OCI-LY7 (cell line): ENCODE measurements at regions not wholly inside any gene's neighbourhood (a gene's known extent, or its start where the extent isn't known, plus 50 kb on each side); places are given as distances from the start of the nearest gene placed in this dataset.

Source experiments
- BruUV-seq: library from RNA; stranded (reverse); fragments of 400-500 nt; replicated peaks from 2 replicates; lab custom pipeline; 2021; lab: Mats Ljungman, UMichigan
- CTCF ChIA-PET: fragments of 300-600 bp; sonication (Branson Sonifier 250); formaldehyde crosslinking; loops from one replicate; lab custom pipeline; 2022; ENCODE audit warnings: antibody characterized with exemption; ENCODE audit not compliant: unreplicated experiment; lab: Charles Lee
- POLR2A ChIA-PET: fragments of 300-600 bp; sonication (Branson Sonifier 250); formaldehyde crosslinking; loops from one replicate; lab custom pipeline; 2022; ENCODE audit warnings: antibody characterized with exemption; lab: Charles Lee
- DNase-seq: peaks from one replicate; pipeline ENCODE4 v3.0.0-alpha.2; 2015; ENCODE audit warnings: low spot score
- H2AFZ ChIP-seq: fragments of 200-600 bp; sonication (generic), shearing (Covaris generic); 2 replicates; pipeline ENCODE4 v1.6.1; 2014; ENCODE audit warnings: mild to moderate bottlenecking, antibody characterized with exemption, low read length, moderate library complexity
- H3K27ac ChIP-seq: fragments of 200-600 bp; sonication (generic); 2 replicates; pipeline ENCODE4 v1.5.1; 2014; ENCODE audit warnings: mixed run types, low read depth, mild to moderate bottlenecking, moderate library complexity, low read length, inconsistent platforms; ENCODE audit not compliant: poor library complexity, severe bottlenecking
- H3K36me3 ChIP-seq: fragments of 200-600 bp; sonication (generic); 2 replicates; pipeline ENCODE4 v1.6.1; 2014; ENCODE audit warnings: mild to moderate bottlenecking, antibody characterized with exemption, low read length, moderate library complexity, mixed read lengths; ENCODE audit not compliant: insufficient read depth
- H3K4me1 ChIP-seq: fragments of 200-600 bp; sonication (generic); 2 replicates; pipeline ENCODE4 v1.5.1; 2014; ENCODE audit warnings: mild to moderate bottlenecking, low read length; ENCODE audit not compliant: insufficient read depth, poor library complexity, severe bottlenecking
- H3K4me2 ChIP-seq: fragments of 200-600 bp; sonication (generic); 2 replicates; pipeline ENCODE4 v1.6.1; 2014; ENCODE audit warnings: mild to moderate bottlenecking, low read length
- H3K4me3 ChIP-seq: fragments of 200-600 bp; sonication (generic); 2 replicates; pipeline ENCODE4 v1.5.1; 2014; ENCODE audit warnings: mild to moderate bottlenecking, low read depth, low read length; ENCODE audit not compliant: poor library complexity, severe bottlenecking
- H3K79me2 ChIP-seq: fragments of 200-600 bp; sonication (generic); 2 replicates; pipeline ENCODE4 v1.6.1; 2016; ENCODE audit warnings: low read depth, mild to moderate bottlenecking, low read length, moderate library complexity, mixed read lengths; ENCODE audit not compliant: insufficient read depth
- H3K9me2 ChIP-seq: fragments of 200-600 bp; sonication (generic); 2 replicates; pipeline ENCODE4 v1.6.1; 2016; ENCODE audit warnings: mild to moderate bottlenecking, low read length, mixed read lengths; ENCODE audit not compliant: insufficient read depth
- H3K9me3 ChIP-seq: fragments of 200-600 bp; sonication (generic); 2 replicates; pipeline ENCODE4 v1.6.1; 2014; ENCODE audit warnings: mild to moderate bottlenecking, mixed run types, low read length, mixed read lengths
- H4K20me1 ChIP-seq: fragments of 200-600 bp; sonication (generic); 2 replicates; pipeline ENCODE4 v1.6.1; 2014; ENCODE audit warnings: mild to moderate bottlenecking, antibody characterized with exemption, low read length, moderate library complexity, mixed read lengths; ENCODE audit not compliant: insufficient read depth
- CTCF ChIP-seq: fragments of 200-600 bp; sonication (generic); conservative IDR thresholded peaks from 2 replicates; pipeline ENCODE4 v1.5.1; 2014; ENCODE audit warnings: mild to moderate bottlenecking, antibody characterized with exemption, low read length, moderate library complexity, mixed read lengths
- EZH2phosphoT487 ChIP-seq: fragments of 200-600 bp; sonication (generic); IDR thresholded peaks from 2 replicates; pipeline ENCODE4 v1.6.1; 2018; ENCODE audit warnings: low read depth, borderline replicate concordance, mild to moderate bottlenecking, mixed run types, antibody characterized with exemption, low read length, moderate library complexity, mixed read lengths
- intact Hi-C: fragments of 100-400 bp; cut with micrococcal nuclease; formaldehyde crosslinking; loops from one replicate; pipeline ENCODE4 v1.10.0; 2022; ENCODE audit not compliant: unreplicated experiment

GRCh38 chr5:58099257-58099656, 360.6 kb downstream of the PLK2 start:
- ChIA-PET POLR2A (no interaction called here), CTCF (no interaction called here)
- TF ChIP-seq CTCF (no peak), EZH2phosphoT487 (no peak)
- no peaks in the 10 kb centered on the region for H3K36me3 ChIP-seq
- H3K79me2 ChIP-seq: no peaks in the 10 kb centered on the region
- no TSS peak for BruUV-seq
- H3K4me2 ChIP-seq: no peak overlapping the region
- no peak overlapping the region for H3K4me3 ChIP-seq
- DNase-seq: no peak
- H3K9me2 ChIP-seq: no peaks in the 10 kb centered on the region
- no peak overlapping the region for H2AFZ ChIP-seq
- H3K27ac ChIP-seq: no peak overlapping the region
- H3K9me3 ChIP-seq: no peaks in the 10 kb centered on the region
- H4K20me1 ChIP-seq: no peaks in the 10 kb centered on the region
- H3K4me1 ChIP-seq: no peaks in the 10 kb centered on the region
- intact Hi-C loops: no loop called here

- no peak overlapping the region for H3K4me2 ChIP-seq
- H3K79me2 ChIP-seq: no peaks in the 10 kb centered on the region
- no peaks in the 10 kb centered on the region for H3K36me3 ChIP-seq
- no peaks in the 10 kb centered on the region for H3K4me1 ChIP-seq
- H3K9me3 ChIP-seq: no peaks in the 10 kb centered on the region
- DNase-seq: no peak
- H3K9me2 ChIP-seq: no peaks in the 10 kb centered on the region
- no peak overlapping the region for H2AFZ ChIP-seq
- H3K27ac ChIP-seq: no peak overlapping the region
- no peak for TF ChIP-seq EZH2phosphoT487
- TF ChIP-seq CTCF: no peak
- intact Hi-C loops: no loop called here
- POLR2A ChIA-PET: no interaction called here
- no peak overlapping the region for H3K4me3 ChIP-seq
- no TSS peak for BruUV-seq
- no peaks in the 10 kb centered on the region for H4K20me1 ChIP-seq
- CTCF ChIA-PET: no interaction called here
These were observed 365.9 kb downstream of the PLK2 start for GRCh38 chr5:58094031-58094430.

- Histone ChIP-seq H3K4me1 (no peaks in the 10 kb centered on the region), H3K9me2 (no peaks in the 10 kb centered on the region), H2AFZ (no peak overlapping the region), H4K20me1 (no peaks in the 10 kb centered on the region), H3K36me3 (no peaks in the 10 kb centered on the region), H3K9me3 (no peaks in the 10 kb centered on the region), H3K27ac (no peak overlapping the region), H3K4me3 (no peak overlapping the region), H3K4me2 (no peak overlapping the region), H3K79me2 (no peaks in the 10 kb centered on the region)
- no peak for DNase-seq
- no TSS peak for BruUV-seq
- CTCF ChIA-PET: no interaction called here
- POLR2A ChIA-PET: interaction anchor here (0.6 kb wide), 1 partner anchor 27 kb away, joined by 3 read pairs; no protein-coding TSS in a partner anchor
- TF ChIP-seq EZH2phosphoT487 (no peak), CTCF (no peak)
- intact Hi-C loops: no loop called here
These were observed 369.2 kb downstream of the PLK2 start for GRCh38 chr5:58090704-58091103.
